Urinary bladder (tissue), 3 donors: ENCODE measurements at regions not wholly inside any gene's neighbourhood (a gene's known extent, or its start where the extent isn't known, plus 50 kb on each side); places are given as distances from the start of the nearest gene placed in this dataset.
A peak's percentile ranks its signal among the peaks of the same experiment; 100 is the strongest.

Source experiments
- DNase-seq: peaks from one replicate; pipeline ENCODE4 v3.0.0-alpha.2; 2015; ENCODE audit errors: extremely low spot score
- H3K27ac ChIP-seq: one replicate; pipeline ENCODE4 v1.5.1; 2013; ENCODE audit warnings: low read depth, mild to moderate bottlenecking, moderate library complexity
- H3K36me3 ChIP-seq: one replicate; pipeline ENCODE4 v1.6.1; 2013; ENCODE audit warnings: mild to moderate bottlenecking, moderate library complexity; ENCODE audit not compliant: insufficient read depth
- H3K4me1 ChIP-seq: one replicate; pipeline ENCODE4 v1.6.1; 2013; ENCODE audit warnings: mild to moderate bottlenecking, moderate library complexity; ENCODE audit not compliant: insufficient read depth
- H3K4me3 ChIP-seq: one replicate; pipeline ENCODE4 v1.5.1; 2013; ENCODE audit warnings: low read depth, low read length
- WGBS: extraction: QIAGEN DNeasy Blood & Tissue Kit; methylation state at CpG from one replicate; pipeline ENCODE4 v1.1.7; 2013; 5-methylcytosine and 5-hydroxymethylcytosine counted together
- donor health status: healthy with polysubstance abuse.
- donor health status: healthy.

DNA sequence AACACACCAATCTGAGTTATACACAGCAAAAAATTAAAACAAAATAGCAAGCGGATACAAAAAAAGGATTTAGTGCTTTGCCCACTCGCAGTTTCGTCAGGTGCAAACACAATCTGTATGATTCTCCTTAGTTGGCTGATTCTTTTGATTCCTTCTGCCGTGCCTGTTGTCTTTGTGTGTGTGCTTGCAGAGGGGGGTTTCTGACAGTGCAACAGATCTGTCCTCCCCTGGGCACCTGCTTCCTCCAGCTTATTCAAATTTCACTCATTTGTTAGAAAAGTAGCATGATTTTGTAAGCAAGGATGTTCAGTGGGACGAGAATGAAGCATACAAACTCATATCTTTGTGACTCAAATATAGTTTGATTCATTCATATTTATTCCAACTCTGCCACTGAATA, 74.0 kb upstream of the NEO1 start:
- Histone ChIP-seq H3K36me3 (no peaks in the 10 kb centered on the region), H3K4me1 (no peaks in the 10 kb centered on the region), H3K4me3 (no peak overlapping the region), H3K27ac (no peak overlapping the region)
- WGBS = 83% methylated on average over 5 of the region's 5 CpGs
- no peak for DNase-seq

DNA sequence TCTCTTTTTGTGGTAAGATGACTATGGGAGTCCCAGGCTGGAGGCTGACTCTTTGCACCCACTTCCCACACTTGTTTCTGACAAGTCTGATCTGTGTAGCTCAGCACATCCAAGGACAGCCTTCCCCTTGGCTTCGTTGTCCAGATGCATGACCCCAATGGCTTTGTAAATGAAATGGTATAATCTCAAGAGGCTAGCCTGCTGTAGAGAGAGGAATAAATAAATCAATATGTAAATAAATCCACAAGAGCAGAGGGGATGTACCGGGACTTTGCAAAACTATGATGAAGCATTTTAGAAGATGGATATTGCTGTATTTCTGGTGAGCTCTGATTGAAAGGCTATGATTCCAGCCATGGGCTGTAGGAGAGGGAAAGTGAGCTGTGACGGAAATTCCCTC, 79.9 kb upstream of the NEO1 start:
- Histone ChIP-seq H3K4me3 (no peak overlapping the region), H3K27ac (no peak overlapping the region), H3K4me1 (no peaks in the 10 kb centered on the region), H3K36me3 (no peaks in the 10 kb centered on the region)
- DNase-seq = no peak
- WGBS = 75% methylated on average over 3 of the region's 3 CpGs

DNA sequence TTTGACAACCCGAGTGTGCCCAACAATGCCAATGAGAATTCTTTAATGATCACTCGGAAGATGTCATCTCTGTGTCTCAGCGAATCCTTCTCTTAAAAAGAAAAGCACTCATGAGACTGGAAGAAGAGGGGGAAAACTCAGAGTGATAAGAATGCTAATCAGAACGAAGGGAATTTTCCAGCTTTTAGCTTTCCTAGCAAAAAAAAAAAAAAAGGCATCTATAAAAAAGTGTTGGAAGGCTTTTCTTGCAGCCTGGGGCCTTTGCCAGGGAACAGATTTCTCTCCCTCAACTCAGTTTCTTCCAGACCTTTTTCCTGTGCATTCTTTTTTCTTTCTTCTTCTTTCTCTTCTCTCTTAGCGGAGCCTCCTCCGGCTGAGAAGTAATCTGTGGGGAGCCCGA, 80.5 kb upstream of the NEO1 start:
- 34% methylated on average over 7 of the region's 7 CpGs for WGBS

DNA sequence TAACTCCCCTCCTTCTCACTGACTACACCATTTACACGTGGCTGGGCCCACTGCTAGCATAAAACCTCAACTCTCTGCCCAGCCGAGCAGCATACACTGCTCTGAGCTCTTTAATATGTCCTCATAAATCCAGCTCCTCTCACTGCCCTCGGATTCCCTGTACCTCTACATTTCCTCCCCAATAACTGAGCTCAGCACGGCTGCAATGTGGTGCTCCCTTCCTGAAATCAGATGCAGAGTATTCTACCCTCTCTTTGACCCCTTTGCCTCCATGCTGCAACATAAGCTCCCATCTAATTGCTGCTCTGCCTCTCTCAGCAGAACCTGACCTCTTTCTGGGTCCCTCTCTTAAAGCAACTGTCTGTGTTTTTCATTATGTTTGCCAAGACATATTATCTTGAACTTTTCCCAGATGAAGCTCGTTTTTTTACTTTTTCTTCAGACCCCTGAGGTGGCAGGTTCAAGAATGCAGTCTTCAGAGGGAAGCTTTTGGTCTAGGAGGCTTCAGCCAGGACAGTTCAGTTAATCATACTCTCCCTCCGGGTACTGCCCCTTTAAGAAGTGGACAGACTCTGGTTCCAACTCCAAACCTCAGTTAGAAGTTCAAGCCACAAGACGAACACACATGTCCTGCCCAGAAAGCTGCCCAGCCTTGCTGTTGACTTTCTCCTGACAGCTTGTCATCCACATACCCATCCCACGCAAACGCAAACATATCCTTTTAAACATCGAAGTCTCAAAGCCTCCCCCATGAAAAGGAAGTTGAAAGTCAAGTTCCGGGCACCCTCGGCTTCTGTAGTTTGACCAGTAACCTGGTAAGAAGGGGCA, 81.1 kb upstream of the NEO1 start:
- Histone ChIP-seq H3K4me1 (no peaks in the 10 kb centered on the region), H3K4me3 (peak overlapping the region; percentile 15), H3K36me3 (no peaks in the 10 kb centered on the region), H3K27ac (no peak overlapping the region)
- 17% methylated on average over 12 of the region's 12 CpGs for WGBS
- DNase-seq = peak; percentile 49

More for the DNA sequence above, 80.5 kb upstream of the NEO1 start:
- Histone ChIP-seq H3K36me3 (no peaks in the 10 kb centered on the region), H3K4me3 (peak overlapping the region; percentile 15), H3K27ac (no peak overlapping the region), H3K4me1 (no peaks in the 10 kb centered on the region)
- DNase-seq = no peak

DNA sequence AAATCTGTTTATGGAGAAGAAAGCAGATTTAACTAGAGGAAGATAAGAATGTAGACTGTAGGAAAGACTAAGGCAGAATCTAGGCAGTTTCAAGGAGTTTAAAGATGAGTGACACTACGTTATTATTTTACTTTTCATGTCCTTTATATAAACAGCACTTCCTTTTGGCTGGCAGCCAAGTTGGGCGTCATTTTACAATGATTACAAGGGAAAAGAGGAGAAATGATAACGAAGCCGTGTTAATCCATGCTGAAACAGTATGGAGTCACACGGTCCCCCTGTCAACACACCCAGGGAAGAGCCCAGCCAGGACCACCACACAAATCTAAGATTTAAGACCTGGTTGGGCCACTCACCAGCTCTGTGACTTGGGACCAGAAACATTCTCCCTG, 83.7 kb upstream of the NEO1 start:
- WGBS = 32% methylated on average over 5 of the region's 5 CpGs
- no peak for DNase-seq
- Histone ChIP-seq H3K27ac (no peak overlapping the region), H3K4me3 (no peak overlapping the region), H3K36me3 (no peaks in the 10 kb centered on the region), H3K4me1 (no peaks in the 10 kb centered on the region)

DNA sequence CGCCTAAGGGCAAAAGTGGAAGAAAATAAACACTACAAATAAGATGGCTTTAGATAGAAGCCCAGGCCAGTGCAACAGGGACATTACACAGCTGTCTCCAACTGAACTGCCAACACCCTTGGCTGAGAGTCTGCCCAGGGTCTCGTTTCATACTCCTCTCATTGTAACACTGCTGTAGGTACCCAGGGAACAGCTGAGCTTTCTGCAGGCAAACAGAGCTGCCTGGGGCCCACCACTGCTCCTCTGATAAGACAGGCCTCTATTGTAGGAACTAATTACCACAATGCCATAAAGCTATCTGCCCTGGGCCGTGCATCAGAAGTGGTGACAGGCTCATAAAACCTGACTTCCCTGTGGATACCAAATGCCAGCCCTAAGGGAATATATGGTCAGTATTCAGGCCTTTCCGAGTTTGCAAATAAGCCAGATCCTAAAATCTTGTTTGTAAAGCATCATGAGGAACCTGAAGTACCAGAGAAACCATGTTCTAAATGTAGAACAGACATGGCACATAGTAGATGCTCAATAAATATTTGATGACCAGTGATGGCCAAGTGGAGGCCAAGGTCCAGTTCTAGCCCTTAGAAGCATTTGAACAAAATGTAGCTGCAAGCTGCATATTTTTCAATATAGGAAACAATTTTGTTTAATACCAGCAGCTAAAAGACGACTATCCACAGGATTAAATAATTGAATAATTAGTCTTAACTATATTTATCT, 84.3 kb upstream of the NEO1 start:
- Histone ChIP-seq H3K27ac (no peak overlapping the region), H3K36me3 (no peaks in the 10 kb centered on the region), H3K4me1 (no peaks in the 10 kb centered on the region), H3K4me3 (no peak overlapping the region)
- no peak for DNase-seq
- 47% methylated on average over 5 of the region's 5 CpGs for WGBS

DNA sequence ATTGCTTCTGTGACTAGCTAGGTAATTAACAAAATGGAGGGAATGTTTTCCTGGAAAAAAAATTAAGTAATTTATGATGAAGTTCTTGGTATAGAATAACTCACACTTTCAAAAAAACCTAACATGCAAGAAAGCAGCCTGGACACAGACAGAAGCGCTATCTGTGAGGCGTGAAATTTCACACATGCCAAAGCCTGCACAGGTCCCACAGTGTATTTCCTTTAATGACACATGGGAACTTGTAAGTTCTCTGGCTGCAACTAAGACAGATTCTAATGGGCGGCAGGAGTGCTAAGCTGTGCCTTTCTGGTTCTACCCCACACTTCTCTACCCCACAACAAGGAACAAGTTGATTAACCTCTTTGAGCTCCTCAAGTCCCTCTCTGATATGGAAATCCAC, 84.9 kb upstream of the NEO1 start:
- H3K27ac ChIP-seq = no peak overlapping the region
- 60% methylated on average over 3 of the region's 3 CpGs for WGBS
- DNase-seq = no peak
- H3K36me3 ChIP-seq = no peaks in the 10 kb centered on the region
- H3K4me1 ChIP-seq = no peaks in the 10 kb centered on the region
- no peak overlapping the region for H3K4me3 ChIP-seq

DNA sequence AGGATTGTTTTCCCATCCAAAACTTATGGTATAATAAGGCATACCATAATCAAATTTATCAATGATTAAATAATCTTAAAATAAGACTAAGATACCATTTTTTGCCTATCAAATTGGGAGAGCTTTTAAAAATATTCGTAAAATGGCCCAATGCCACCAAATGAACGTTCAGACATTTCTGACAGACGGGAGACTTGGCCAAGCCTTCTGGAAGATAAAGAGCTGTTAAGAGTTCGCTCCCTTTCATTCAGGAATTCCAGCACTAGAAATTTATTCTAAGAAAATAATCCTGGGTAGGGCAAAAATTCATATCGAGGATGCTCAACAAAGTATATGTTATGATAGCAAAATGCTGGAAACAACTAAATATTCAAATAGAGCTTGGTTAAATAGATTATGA, 85.6 kb upstream of the NEO1 start:
- no peaks in the 10 kb centered on the region for H3K36me3 ChIP-seq
- no peaks in the 10 kb centered on the region for H3K4me1 ChIP-seq
- H3K4me3 ChIP-seq = no peak overlapping the region
- H3K27ac ChIP-seq = no peak overlapping the region
- WGBS = 71% methylated on average over 5 of the region's 5 CpGs
- no peak for DNase-seq

DNA sequence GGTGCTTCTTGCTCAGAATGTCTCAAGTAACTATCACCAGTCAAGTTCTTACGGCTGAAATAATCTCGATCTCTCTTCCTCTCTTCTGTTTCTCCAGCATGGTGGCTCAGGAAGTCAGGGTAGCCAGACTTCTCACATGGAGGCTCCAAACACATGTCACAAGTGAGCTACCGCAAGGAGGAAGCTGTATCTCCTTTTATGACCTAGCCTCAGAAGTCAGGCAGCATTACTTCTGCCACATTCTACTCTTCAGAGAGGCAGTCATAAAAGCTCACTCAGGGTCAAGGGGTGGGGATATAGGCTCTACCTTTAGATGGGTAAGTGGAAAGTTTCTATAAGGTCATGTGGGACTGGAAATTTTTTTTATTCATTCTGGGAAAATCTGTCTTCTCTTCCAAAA, 86.6 kb upstream of the NEO1 start:
- no peak for DNase-seq
- 78% methylated on average over 3 of the region's 3 CpGs for WGBS
- Histone ChIP-seq H3K27ac (no peak overlapping the region), H3K36me3 (no peaks in the 10 kb centered on the region), H3K4me1 (no peaks in the 10 kb centered on the region), H3K4me3 (no peak overlapping the region)

DNA sequence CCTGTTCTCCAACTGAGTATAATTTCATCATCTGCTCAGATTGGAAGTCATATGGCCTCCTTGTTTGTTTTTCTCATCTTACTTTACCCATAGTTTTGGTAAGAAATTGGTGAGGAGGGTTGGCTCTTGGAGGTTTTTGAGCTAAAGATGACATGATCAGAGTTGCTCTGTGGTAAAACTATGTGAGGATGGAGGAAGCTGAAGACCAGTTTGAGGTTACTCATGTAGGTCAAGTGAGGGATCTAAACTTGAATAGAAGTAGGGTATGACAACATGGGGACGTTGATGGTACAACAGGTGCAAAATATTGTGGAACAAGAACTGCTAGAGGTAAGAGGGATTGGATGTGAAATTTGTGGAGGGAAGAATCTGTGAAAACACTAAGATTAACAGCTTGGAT, 87.7 kb upstream of the NEO1 start:
- H3K36me3 ChIP-seq = no peaks in the 10 kb centered on the region
- DNase-seq = no peak
- H3K4me1 ChIP-seq = no peaks in the 10 kb centered on the region
- H3K4me3 ChIP-seq = no peak overlapping the region
- WGBS = 84% methylated on average over 1 of the region's 1 CpG
- H3K27ac ChIP-seq = no peak overlapping the region

DNA sequence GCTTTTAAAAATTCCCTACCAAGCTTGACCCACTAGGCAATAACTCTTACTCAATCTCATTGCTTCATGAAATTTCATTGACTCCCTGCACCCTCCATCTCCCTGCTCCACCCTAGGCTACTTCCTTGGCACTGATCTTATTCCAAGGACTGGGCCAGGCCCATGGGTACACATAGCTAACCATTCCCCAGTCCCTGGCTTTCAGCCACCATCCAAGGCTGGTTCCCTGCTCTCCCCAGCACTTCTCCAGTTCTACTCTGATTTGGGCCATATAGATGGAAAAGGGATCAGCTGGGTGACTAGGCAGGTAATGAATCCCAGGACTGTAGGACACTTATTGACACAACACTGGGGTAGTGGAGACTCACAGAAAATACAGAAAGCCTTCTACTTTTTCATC, 88.1 kb upstream of the NEO1 start:
- no peaks in the 10 kb centered on the region for H3K36me3 ChIP-seq
- no peaks in the 10 kb centered on the region for H3K4me1 ChIP-seq
- no peak overlapping the region for H3K27ac ChIP-seq
- no peak overlapping the region for H3K4me3 ChIP-seq
- DNase-seq = no peak

DNA sequence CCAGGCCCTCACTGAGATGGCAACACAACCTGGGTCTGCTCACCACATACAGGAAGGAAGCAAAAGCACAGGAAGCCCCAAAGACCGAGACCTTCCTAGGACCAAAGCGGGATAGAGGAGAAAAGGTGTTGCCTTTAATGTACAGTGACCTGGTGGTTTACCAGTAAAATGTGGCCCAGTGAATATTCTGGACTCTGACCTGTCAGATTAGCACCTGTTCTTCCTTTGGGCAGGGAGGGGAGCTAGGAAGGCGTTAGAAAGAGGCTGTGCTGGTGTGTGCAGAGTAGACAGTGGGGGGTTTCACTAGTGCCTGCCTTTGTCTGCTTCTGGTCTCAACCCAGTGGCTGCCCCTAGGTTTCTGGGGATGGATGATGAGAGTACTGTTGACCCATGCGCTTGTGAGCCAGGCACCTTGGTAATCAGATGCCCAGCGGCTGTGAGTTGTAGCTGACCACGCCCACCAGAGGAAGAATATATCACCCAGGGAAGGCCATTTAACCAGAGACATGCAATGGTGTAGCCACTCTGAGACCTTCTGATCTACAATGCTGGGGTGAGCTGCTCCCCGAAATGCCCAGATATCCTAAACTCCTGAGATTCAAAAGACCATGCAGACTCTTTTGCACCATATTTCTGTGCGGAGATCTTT, 90.1 kb upstream of the NEO1 start:
- H3K4me1 ChIP-seq = no peaks in the 10 kb centered on the region
- no peak overlapping the region for H3K27ac ChIP-seq
- 91% methylated on average over 8 of the region's 8 CpGs for WGBS
- no peak overlapping the region for H3K4me3 ChIP-seq
- no peaks in the 10 kb centered on the region for H3K36me3 ChIP-seq
- no peak for DNase-seq

DNA sequence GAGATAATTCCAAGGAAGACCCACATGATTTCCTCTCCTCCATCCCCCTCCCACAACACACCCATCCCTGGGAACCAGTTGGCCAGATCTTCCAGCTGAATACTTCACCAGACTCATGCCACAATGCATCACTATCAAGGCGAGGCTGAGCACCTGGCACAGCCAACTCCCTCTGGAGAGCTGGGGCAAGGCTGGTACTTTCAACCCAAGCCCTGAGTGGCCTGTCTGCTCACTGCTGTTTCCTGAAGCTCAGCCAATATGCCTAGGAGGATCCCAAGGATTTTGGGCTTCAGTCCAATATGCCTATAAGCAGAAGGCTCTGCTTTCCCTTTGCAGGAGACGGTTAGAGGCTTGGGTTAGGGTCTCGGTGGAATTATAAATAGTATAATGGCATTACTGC, 90.9 kb upstream of the NEO1 start:
- Histone ChIP-seq H3K36me3 (no peaks in the 10 kb centered on the region), H3K27ac (no peak overlapping the region), H3K4me1 (no peaks in the 10 kb centered on the region), H3K4me3 (no peak overlapping the region)
- DNase-seq = no peak
- 61% methylated on average over 3 of the region's 3 CpGs for WGBS

DNA sequence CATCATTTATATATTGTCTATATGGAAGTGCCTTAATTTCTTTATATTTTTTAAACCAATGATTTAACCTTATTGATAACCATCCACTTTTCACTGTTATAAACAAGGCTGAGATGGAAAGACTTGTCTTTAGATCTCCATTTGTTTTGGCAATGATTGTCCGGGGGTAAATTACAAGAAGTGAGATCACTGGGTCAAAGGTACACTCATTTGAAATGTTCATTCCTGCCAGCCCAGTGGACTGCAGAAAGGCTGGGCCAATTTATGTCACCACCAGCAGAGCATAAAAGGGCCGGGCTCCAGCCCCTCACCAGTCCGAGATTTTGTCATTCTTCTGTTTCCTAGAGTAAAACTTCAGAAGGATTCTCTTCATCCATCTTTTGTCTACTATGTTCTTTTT, 93.6 kb upstream of the NEO1 start:
- H3K27ac ChIP-seq = no peak overlapping the region

More for the DNA sequence above, 93.6 kb upstream of the NEO1 start:
- no peaks in the 10 kb centered on the region for H3K4me1 ChIP-seq
- H3K36me3 ChIP-seq = no peaks in the 10 kb centered on the region
- 74% methylated on average over 3 of the region's 3 CpGs for WGBS
- no peak overlapping the region for H3K4me3 ChIP-seq
- DNase-seq = no peak
